KOPT-K1 (cell line): ENCODE measurements at regions not wholly inside any gene's neighbourhood (a gene's known extent, or its start where the extent isn't known, plus 50 kb on each side); places are given as distances from the start of the nearest gene placed in this dataset.
"Not testable (repeated sequence)": the region's sequence is repeated elsewhere in the genome, so short reads cannot be mapped to it uniquely, and the experiment has no call there.

Source experiments
- H3K27ac ChIP-seq: fragments of 200-600 bp; sonication (generic); 2 replicates; pipeline ENCODE4 v1.5.1; 2016; ENCODE audit warnings: antibody characterized with exemption, mild to moderate bottlenecking, low read depth, low read length; ENCODE audit not compliant: poor library complexity, severe bottlenecking
- H3K36me3 ChIP-seq: fragments of 200-600 bp; sonication (generic); 2 replicates; pipeline ENCODE4 v1.5.1; 2017; ENCODE audit warnings: antibody characterized with exemption, mild to moderate bottlenecking, low read length, moderate library complexity; ENCODE audit not compliant: insufficient read depth
- H3K9me3 ChIP-seq: fragments of 200-600 bp; sonication (generic); 2 replicates; pipeline ENCODE4 v1.5.1; 2017; ENCODE audit warnings: antibody characterized with exemption, low read length, mild to moderate bottlenecking; ENCODE audit not compliant: insufficient read depth, poor library complexity, severe bottlenecking

DNA sequence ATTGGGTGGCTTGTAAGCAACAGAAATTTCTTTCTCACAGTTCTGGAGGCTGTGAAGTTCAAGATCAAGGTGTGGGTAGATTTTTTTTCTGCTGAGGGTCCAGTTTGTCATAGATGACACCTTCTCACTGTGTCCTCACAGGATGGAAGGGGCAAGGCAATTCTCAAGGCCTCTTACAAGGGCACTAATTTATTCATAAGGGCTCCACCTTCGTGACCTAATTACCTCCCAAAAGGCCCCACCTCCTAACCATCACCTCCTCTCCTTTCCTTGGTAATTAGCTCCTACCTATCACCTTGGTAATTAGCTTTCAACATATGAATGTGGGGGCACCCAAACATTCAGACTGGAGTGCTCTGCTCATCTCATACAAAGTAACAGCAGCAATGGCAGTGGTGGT, 92.3 kb upstream of the CD44 start:
- Histone ChIP-seq H3K36me3 (no peaks in the 10 kb centered on the region), H3K9me3 (peaks cover 10% of the 10 kb centered on the region), H3K27ac (peak overlapping the region; percentile 58)

DNA sequence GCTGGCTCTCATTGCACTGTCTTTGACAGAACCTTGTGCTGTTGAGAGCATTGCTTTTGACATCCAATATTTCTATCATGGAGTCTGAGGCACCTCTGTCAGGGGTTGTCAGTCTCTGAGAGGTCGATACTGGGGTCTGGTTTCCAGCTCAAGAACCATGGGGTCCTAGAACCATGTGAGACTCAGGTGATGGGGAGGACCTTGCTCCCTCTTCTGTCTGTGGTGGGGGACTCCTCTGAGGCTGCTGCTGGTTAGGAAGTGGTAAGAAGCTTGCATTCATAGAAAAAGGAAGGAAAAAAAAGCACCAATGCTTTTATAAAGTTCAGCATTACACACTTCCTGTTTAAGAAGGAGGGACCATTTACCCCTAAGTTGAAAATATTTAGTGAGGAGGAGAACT, 91.8 kb upstream of the CD44 start:
- Histone ChIP-seq H3K9me3 (peaks cover 10% of the 10 kb centered on the region), H3K27ac (peak overlapping the region; percentile 58), H3K36me3 (no peaks in the 10 kb centered on the region)

DNA sequence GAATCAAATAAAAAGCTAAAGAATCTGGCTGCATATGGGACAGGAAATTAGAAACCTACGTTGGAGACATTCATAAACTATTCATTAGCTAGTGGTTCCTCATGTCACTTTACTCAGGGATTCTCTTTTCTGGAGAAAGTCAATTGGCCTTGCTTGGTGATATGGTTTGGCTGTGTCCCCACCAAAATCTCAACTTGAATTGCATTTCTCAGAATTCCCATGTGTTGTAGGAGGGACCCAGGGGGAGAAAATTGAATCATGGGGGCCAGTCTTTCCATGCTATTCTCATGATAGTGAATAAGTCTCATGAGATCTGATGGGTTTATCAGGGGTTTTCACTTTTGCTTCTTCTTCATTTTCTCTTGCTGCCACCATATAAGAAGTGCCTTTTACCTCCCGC, 91.2 kb upstream of the CD44 start:
- H3K36me3 ChIP-seq = no peaks in the 10 kb centered on the region
- peaks cover 10% of the 10 kb centered on the region for H3K9me3 ChIP-seq
- H3K27ac ChIP-seq = peak overlapping the region; percentile 58

DNA sequence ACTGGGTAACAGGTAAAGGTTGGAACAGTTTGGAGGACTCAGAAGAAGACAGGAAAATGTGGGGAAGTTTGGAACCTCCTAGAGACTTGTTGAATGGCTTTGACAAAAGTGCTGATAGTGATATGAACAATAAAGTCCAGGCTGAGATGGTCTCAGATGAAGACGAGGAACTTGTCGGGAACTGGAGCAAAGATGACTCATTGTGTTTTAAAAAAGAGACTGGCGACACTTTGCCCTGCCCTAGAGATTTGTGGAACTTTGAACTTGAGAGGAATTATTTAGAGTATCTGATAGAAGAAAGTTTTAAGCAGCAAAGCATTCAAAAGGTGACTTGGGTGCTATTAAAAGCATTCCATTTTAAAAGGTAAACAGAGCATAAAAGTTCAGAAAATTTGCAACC, 90.6 kb upstream of the CD44 start:
- H3K27ac ChIP-seq = not testable (repeated sequence)

DNA sequence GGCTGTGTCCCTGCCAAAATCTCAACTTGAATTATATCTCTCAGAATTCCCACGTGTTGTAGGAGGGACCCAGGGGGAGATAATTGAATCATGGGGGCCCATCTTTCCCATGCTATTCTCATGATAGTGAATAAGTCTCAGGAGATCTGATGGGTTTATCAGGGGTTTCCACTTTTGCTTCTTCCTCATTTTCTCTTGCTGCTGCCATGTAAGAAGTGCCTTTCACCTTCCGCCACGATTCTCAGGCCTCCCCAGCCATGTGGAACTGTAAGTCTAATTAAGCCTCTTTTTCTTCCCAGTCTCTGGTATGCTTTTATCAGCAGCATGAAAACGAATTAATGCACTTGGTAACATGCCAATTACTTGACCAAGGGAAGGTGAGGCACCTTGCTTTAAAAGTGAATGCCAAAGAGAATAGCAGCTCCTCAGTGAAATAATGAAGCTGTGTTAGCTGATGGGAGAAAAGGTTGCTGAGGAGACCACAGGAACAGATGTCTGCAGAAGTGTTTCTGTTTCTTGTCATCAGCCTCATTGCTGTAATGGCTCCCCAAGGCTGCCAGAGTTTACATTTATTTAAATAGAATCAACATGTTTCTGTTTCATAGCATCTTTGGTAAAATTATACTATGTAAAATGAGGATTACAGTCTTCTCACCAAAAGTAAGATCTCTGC, 89.0 kb upstream of the CD44 start:
- Histone ChIP-seq H3K36me3 (no peaks in the 10 kb centered on the region), H3K9me3 (peaks cover 10% of the 10 kb centered on the region), H3K27ac (peak overlapping the region; percentile 25)

More for the DNA sequence above, 90.6 kb upstream of the CD44 start:
- H3K36me3 ChIP-seq, H3K9me3 ChIP-seq: not testable (repeated sequence)

DNA sequence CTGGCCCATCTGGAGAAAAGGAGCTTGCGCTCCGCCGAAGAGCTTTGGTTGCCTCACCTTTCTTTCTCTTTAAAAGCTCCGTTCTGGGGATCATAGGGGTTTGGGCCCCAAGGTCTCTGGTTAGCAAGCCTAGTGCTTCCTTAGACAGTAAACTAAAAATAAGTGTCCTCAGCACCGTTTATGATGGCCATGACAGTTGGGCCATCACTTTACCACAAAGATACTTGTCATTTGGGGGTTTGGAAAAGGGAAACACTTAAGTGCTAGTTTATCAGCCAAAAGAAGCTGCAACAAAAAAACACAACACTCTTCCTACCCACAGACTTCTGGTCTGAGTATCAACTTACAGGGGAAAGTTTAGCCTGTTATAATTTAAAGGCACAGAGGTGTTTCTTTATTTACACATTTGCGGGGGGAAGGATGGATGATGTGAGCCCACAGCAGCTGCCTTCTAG, 88.4 kb upstream of the CD44 start:
- peak overlapping the region; percentile 25 for H3K27ac ChIP-seq
- H3K36me3 ChIP-seq = no peaks in the 10 kb centered on the region
- peaks cover 10% of the 10 kb centered on the region for H3K9me3 ChIP-seq

DNA sequence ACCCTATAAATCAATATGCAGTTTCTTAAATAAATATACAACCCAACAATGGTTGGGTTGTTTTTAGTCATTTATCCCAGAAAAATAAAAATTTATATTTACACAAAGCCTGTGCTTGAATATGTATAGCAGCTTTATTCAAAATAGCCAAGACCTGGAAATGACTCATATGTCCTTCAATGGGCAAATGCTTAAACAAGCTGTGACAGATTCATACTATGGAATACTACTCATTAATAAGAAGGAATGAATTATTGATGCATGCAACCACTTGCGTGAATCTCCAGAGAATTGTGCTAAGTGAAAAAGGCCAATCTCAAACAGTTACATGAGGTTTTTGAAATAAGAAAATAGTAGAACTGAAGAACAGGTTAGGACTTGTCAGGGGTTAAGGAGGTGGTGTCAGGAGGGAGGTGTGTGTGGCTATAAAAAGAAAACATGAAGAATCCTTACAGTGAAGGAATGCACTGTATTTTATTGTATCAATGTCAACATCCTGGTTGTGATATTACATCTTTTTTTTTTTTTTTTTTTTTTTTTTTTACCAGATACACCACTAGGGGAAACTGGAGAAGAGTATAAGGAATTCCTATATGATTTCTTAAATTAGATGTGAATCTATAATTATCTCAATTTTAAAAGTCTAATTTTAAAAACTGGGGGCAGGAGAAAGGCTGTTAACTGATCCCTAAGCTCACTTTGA, 82.4 kb upstream of the CD44 start:
- Histone ChIP-seq H3K36me3 (no peaks in the 10 kb centered on the region), H3K9me3 (no peaks in the 10 kb centered on the region), H3K27ac (no peak overlapping the region)

DNA sequence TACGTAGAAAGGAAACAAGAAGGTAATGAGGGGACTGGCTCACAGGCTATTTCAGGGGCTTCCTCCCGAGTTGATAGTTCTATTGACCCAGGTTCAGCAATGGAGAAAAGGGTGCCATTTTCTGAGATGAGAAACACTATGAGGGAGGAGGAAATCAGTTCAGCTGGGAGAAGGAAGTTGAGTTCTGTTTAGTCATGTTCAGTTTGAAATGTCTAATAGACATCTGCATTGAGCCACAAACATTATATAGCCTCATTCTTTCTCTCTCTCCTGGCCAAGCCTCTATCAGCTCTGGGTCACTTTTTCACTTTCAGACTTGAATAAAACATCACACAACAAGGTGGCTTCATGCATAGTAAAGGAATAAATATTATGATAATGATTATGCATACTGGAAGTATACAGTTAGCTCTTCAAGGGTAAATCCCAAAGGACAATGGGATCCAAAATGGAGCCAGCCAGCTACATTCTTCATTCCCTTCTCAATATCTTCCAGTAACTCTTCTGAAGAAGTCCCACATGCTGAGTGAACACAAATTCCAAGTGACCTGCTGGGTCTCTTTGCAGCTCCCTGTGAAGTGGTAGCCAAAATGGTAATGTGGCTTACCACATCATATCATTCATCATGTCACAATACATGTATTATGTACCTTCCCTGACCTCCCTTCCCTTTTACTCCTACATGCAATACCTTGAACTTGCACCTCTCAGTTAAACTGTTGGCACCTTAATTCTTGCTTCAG, 80.9 kb upstream of the CD44 start:
- Histone ChIP-seq H3K36me3 (no peaks in the 10 kb centered on the region), H3K9me3 (no peaks in the 10 kb centered on the region), H3K27ac (no peak overlapping the region)

DNA sequence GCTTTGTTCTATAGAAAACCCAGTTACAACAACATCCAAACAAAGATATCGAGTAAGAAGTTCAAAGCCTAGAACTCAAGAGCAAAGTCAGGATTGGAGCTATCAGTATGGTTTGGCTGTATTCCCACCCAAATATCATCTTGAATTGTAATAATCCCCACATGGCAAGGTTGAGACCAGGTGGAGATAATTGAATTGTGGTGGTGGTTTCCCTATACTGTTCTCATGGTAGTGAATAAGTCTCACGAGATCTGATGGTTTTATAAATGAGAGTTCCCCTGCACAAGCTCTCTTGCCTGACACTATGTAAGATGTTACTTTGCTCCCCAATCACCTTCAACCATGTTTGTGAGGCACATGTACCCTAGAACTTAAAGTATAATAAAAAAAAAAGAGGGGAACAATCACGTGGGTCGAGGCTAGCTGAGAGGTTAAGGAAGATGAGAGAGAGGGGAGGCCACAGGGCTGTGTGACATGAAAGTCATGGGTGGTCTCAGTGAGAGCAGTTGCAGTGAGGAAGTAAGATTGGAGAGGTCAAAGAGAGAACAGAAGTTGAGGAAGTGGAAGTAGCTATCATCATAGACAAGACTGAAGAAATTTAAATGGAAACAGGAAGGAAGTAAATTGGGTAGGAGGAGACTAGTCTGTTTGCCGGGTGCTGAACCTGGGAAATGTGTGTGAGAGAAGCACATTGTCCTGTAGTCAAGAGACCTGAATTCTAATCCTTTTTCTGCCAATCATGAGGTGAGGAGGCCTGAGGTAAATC, 80.1 kb upstream of the CD44 start:
- Histone ChIP-seq H3K9me3 (no peaks in the 10 kb centered on the region), H3K27ac (no peak overlapping the region), H3K36me3 (no peaks in the 10 kb centered on the region)

DNA sequence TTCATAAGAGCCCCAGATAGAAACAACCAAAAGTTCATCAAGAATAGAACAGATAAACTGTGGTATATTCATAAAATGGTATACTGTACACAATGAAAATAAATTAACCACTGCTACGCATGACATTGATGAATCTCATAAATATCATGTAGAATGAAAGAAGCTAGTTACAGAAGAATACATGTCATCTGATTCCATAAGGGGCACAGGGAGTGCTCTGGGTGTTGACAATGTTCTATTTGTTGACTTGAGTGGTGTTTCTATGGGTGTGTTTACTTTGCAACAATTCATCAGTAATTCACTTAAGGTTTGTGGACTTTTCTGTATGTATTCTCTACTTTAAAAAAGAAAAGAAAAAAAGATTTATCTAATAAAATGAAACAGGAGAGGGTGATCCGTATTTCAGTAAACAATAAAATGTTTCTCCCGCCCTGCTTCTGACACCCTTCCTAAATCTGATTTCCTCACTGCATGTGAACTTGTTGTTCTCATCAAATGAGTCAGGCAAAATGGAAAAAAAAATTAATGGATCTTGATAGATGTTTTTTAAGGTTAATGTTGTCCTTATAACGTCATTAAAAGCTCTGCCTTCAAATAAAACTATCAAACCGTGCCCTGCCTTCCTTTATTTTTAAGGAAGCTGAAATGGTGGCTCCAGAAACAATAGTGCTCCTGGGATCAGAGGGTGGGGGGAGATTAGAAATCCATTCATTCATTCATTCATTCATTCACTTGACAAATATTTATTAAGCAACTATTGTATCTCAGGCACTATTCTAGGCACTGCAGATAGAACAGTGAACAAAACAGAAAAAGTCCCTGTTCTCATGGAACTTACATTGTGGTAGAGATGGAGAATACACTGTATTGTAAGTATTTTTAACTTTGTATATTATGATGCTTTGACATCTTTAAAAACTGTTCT, 77.2 kb upstream of the CD44 start:
- Histone ChIP-seq H3K27ac (no peak overlapping the region), H3K36me3 (no peaks in the 10 kb centered on the region), H3K9me3 (no peaks in the 10 kb centered on the region)

DNA sequence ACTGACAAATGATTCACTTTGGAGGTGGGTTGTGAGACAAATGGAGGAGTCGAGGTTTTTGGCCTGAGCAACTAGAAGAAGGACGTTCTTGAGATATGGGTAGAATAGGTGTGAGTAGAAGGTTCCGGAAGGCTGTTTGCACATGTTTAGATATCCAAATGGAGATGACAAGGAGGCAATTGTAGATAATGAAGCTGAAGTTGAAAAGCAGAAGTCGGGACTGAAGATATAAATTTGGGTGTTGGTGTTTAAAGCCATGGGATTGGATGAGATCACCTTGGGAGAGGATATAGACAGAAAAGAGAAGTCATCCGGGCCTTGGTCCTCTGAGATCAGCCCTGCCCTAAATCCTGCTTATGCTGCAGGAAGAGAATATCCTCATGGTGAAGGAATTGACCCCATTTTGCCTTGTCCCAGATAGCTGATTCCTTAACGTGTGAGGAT, 75.5 kb upstream of the CD44 start:
- Histone ChIP-seq H3K36me3 (no peaks in the 10 kb centered on the region), H3K27ac (no peak overlapping the region)

DNA sequence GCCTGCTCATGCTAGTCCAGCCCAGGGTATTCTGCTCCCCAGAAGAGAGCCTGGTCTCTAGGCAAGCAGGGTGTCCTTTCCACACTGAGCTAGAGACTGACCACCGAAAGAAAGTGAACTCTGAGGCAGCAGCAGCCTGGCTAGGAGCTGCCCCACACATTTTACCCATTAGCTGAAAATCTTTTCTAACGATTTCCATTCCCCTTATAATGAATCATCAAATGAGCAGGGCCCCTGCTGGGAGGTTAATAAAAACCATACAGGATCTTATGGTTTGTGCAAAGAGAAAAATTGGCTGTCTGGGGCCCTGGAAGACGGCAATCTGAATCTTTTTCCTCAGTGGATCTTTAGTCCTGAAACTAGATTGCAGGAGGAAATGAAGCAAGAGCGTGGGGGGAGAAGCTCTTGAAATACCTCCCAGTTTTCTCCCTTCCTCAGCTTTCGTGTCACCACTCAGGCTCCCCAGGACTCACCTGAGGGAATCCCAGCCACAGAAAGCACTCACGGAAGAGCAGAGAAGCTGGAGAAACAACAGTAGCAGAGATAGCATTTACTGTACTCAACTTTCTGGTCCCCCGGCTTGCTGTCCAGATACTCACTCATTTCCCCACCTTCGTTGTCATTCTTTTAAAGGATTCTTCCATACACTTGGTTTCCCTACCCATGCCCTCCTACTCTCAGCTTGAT, 74.7 kb upstream of the CD44 start:
- Histone ChIP-seq H3K36me3 (no peaks in the 10 kb centered on the region), H3K27ac (no peak overlapping the region), H3K9me3 (peaks cover 2% of the 10 kb centered on the region)

More for the DNA sequence above, 75.5 kb upstream of the CD44 start:
- no peaks in the 10 kb centered on the region for H3K9me3 ChIP-seq

DNA sequence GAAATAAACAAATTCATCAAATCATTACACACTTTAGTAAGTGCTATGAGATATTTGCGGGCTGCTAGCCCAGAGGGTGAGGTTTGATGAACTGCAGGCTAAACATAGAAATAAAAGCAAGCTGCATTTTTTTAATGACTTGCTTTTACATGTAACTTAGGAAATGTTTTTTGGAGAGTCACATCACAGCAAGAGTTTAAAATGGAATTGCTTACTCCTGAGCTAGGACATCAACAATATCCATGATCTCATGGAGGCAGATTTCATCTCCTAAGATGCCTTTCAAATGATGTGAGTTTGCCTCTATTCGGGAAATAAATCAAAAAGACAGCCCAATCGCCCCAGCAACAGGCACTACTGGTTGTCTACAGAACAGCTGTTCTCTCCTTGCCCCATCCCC, 73.4 kb upstream of the CD44 start:
- H3K36me3 ChIP-seq = no peaks in the 10 kb centered on the region
- no peak overlapping the region for H3K27ac ChIP-seq
- peaks cover 15% of the 10 kb centered on the region for H3K9me3 ChIP-seq
